Vagina (tissue), 2 donors: ENCODE measurements at regions not wholly inside any gene's neighbourhood (a gene's known extent, or its start where the extent isn't known, plus 50 kb on each side); places are given as distances from the start of the nearest gene placed in this dataset.

Source experiments
- DNase-seq, 2 donors: peaks; one replicate each; pipeline ENCODE4 v3.0.0-alpha.2; 2017; ENCODE audit errors: extremely low spot score in 2 of 2
- H3K27ac ChIP-seq: fragments of 200-600 bp; sonication (generic); one replicate; pipeline ENCODE4 v1.5.1; 2019
- H3K27me3 ChIP-seq: fragments of 200-600 bp; sonication (generic); one replicate; pipeline ENCODE4 v1.5.1; 2019
- H3K36me3 ChIP-seq, 2 donors: fragments of 200-600 bp; sonication (generic); one replicate each; pipeline ENCODE4 v1.5.1; 2017 to 2019
- H3K4me1 ChIP-seq: fragments of 200-600 bp; sonication (generic); one replicate; pipeline ENCODE4 v1.5.1; 2019
- H3K4me3 ChIP-seq, 2 donors: fragments of 200-600 bp; sonication (generic); 1 replicate in 1 of 2; 2 replicates in 1 of 2; pipeline ENCODE4 v1.5.1; 2016 to 2019
- H3K9me3 ChIP-seq: fragments of 200-600 bp; sonication (generic); one replicate; pipeline ENCODE4 v1.5.1; 2019
- POLR2A ChIP-seq, 2 donors: fragments of 450-650 bp; IDR thresholded peaks; one replicate each; pipeline ENCODE4 v1.6.1; 2017; ENCODE audit warnings: antibody characterized with exemption in 2 of 2, mild to moderate bottlenecking in 2 of 2, moderate library complexity in 2 of 2
- POLR2AphosphoS5 ChIP-seq, 2 donors: sonication (generic); formaldehyde crosslinking; IDR thresholded peaks; one replicate each; pipeline ENCODE4 v1.9.0; 2017; ENCODE audit warnings: antibody characterized with exemption in 2 of 2, mild to moderate bottlenecking in 2 of 2, low read depth in 1 of 2; ENCODE audit not compliant: insufficient read depth in 1 of 2
- intact Hi-C: fragments of 100-400 bp; cut with DNase I; formaldehyde crosslinking; loops from one replicate; pipeline ENCODE4 v1.15.1; 2023
- TF ChIP-seq, protein P1 (sequence below), 3 experiments: fragments of 450-650 bp in 2 of 3; fragments of 200-600 bp in 1 of 3; sonication (generic) in 1 of 3; IDR thresholded peaks; one replicate each; pipeline ENCODE4 v1.5.1; 2017 to 2019; ENCODE audit warnings: antibody characterized with exemption in 3 of 3, mild to moderate bottlenecking in 2 of 3, moderate library complexity in 2 of 3

DNA sequence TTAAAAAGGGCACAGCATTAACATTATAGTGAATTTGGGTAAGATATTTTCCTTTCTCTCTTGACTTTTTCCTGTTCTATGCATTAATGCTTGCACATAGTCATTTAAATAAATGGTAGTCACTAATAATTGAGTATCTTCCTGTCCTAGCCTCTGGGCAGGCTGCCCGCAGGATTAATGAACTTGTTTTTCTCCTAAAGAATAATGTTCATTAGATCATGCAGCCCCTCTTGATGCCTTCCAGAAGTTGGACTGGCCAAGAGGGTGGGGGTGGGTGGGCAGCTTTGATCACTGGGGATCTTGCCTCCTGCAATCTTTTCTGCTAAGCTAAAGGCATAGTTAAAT, 514.5 kb upstream of the CDH2 start:
- Histone ChIP-seq H3K27ac (no peak overlapping the region), H3K36me3 (no peaks in the 10 kb centered on the region), H3K27me3 (no peaks in the 10 kb centered on the region), H3K4me1 (no peaks in the 10 kb centered on the region), H3K4me3 (no peak overlapping the region), H3K9me3 (no peaks in the 10 kb centered on the region)
- DNase-seq = no peak
- TF ChIP-seq POLR2AphosphoS5 (IDR thresholded peaks at IDR 0.05; ENCODE audit: insufficient read depth in 1 of 2, low read depth in 1 of 2) (no peak), POLR2A (IDR thresholded peaks at IDR 0.05) (no peak)
- TF ChIP-seq, protein P1, sequence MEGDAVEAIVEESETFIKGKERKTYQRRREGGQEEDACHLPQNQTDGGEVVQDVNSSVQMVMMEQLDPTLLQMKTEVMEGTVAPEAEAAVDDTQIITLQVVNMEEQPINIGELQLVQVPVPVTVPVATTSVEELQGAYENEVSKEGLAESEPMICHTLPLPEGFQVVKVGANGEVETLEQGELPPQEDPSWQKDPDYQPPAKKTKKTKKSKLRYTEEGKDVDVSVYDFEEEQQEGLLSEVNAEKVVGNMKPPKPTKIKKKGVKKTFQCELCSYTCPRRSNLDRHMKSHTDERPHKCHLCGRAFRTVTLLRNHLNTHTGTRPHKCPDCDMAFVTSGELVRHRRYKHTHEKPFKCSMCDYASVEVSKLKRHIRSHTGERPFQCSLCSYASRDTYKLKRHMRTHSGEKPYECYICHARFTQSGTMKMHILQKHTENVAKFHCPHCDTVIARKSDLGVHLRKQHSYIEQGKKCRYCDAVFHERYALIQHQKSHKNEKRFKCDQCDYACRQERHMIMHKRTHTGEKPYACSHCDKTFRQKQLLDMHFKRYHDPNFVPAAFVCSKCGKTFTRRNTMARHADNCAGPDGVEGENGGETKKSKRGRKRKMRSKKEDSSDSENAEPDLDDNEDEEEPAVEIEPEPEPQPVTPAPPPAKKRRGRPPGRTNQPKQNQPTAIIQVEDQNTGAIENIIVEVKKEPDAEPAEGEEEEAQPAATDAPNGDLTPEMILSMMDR (IDR thresholded peaks at IDR 0.05) = no peak
- intact Hi-C loops = no loop called here

DNA sequence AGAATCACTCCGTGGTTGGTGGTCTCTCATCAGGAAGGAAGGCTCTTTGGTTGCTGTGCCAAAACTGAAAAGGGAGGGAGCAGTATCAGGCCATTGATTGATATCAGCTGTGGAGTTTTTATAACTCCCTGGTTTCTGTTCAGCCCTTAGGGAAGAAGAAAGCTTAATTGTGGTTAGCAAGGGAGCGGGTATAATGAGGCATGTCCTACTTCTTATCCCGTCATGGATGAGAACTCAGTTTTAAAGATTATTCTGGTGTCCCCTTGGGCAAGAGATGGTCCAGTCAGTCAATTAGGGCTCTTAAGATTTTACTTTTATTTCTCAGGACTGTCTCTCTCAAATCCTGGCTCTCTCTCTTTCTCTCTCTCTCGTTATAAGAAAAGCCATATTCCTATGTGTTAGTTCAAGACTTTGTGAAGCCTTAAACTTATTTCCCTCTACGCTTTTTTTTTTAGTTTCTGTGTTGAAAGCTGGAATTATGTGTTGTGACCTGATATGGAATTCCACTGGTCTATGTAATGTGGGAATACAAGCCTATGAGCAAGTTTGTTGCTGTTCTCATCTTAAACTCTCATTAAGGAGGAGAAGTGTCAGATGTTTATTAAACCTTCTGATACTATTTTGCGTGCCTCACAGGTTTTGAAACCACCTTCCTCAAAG, 514.0 kb upstream of the CDH2 start:
- intact Hi-C loops = no loop called here
- H3K9me3 ChIP-seq = no peaks in the 10 kb centered on the region
- H3K36me3 ChIP-seq = no peaks in the 10 kb centered on the region
- no peaks in the 10 kb centered on the region for H3K27me3 ChIP-seq
- no peaks in the 10 kb centered on the region for H3K4me1 ChIP-seq
- TF ChIP-seq, protein P1 (IDR thresholded peaks at IDR 0.05) = no peak
- TF ChIP-seq POLR2AphosphoS5 (IDR thresholded peaks at IDR 0.05; ENCODE audit: insufficient read depth in 1 of 2, low read depth in 1 of 2) (no peak), POLR2A (IDR thresholded peaks at IDR 0.05) (no peak)
- DNase-seq = no peak
- H3K27ac ChIP-seq = no peak overlapping the region
- H3K4me3 ChIP-seq = no peak overlapping the region

DNA sequence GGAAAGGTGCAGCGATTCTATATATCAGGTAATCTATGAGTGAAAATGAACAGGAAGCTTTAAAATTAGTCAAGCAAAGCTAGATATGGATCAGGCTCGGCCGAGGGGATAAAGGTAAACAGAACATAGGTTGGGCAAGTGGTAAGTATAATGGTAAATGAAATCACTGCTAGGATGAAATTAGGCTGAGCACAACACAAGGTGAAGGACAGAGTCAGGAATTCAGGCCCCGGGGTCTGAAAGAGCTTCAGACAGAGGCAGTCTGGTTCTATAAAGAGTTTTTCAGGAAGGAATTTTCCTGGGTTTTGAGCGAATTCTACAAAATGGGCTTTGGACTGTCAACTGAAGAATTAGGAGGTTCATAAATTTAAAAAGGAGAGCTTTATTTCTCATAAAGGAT, 513.2 kb upstream of the CDH2 start:
- Histone ChIP-seq H3K4me3 (no peak overlapping the region), H3K4me1 (no peaks in the 10 kb centered on the region), H3K27ac (no peak overlapping the region), H3K9me3 (no peaks in the 10 kb centered on the region), H3K36me3 (no peaks in the 10 kb centered on the region), H3K27me3 (no peaks in the 10 kb centered on the region)
- no peak for DNase-seq
- intact Hi-C loops = no loop called here
- no peak for TF ChIP-seq POLR2A (IDR thresholded peaks at IDR 0.05)
- no peak for TF ChIP-seq POLR2AphosphoS5 (IDR thresholded peaks at IDR 0.05; ENCODE audit: insufficient read depth in 1 of 2, low read depth in 1 of 2)
- TF ChIP-seq, protein P1 (IDR thresholded peaks at IDR 0.05) = no peak

DNA sequence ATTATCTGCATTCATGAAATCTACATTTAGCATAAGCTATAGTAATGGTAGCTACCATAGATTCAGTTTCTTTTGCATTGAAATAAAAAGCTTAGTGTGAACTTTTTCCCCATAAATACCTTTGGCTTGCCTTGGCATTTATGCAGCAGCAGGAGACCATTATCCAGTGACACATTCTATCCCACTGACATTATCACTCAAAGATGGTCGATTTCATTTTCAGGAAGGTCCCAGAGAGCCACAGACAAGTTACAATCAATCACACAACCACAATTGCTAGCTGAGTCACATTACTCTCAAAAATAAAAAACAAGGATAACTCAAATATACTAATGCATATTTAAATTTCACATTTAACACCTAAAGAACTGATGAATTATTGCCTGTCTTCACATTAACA, 512.7 kb upstream of the CDH2 start:
- H3K36me3 ChIP-seq = no peaks in the 10 kb centered on the region
- H3K27me3 ChIP-seq = no peaks in the 10 kb centered on the region
- H3K4me1 ChIP-seq = no peaks in the 10 kb centered on the region
- H3K4me3 ChIP-seq = no peak overlapping the region
- no peak for DNase-seq
- intact Hi-C loops = no loop called here
- TF ChIP-seq POLR2A (IDR thresholded peaks at IDR 0.05) = no peak
- TF ChIP-seq, protein P1 (IDR thresholded peaks at IDR 0.05) = no peak
- no peak overlapping the region for H3K27ac ChIP-seq
- no peaks in the 10 kb centered on the region for H3K9me3 ChIP-seq

DNA sequence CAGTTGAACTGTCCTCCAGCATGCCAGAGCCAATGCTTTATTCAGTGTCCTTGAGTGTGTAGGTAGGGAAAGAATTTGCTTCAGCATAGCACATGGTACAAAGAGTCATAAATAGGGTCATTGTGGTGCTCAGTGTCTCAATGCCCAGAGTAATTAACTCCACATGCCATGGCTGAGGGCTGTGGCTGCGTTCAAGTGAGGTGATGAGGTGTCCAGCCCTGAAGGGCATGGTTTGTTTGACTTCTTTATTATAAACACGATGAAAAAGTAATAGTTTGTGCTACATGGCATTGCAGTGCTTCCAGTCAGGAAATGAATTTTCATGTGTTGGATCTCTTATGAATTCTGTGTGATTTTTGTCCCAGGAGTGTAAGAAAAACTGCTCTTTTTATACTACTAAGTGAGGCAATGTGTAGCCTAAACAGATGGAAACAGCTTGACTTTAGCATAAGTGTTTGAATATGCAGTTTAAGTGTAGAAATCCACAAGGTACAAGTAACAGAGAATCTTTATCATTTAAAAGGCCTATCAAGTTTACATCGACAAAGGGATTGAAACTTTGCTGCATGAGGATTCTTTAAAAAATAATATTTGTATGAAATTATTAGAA, 507.9 kb upstream of the CDH2 start:
- no peaks in the 10 kb centered on the region for H3K27me3 ChIP-seq
- H3K4me1 ChIP-seq = no peaks in the 10 kb centered on the region
- intact Hi-C loops = no loop called here
- H3K4me3 ChIP-seq = no peak overlapping the region
- TF ChIP-seq, protein P1 (IDR thresholded peaks at IDR 0.05) = no peak
- TF ChIP-seq POLR2AphosphoS5 (IDR thresholded peaks at IDR 0.05; ENCODE audit: insufficient read depth in 1 of 2, low read depth in 1 of 2) = no peak
- no peak for TF ChIP-seq POLR2A (IDR thresholded peaks at IDR 0.05)
- no peak overlapping the region for H3K27ac ChIP-seq
- H3K9me3 ChIP-seq = no peaks in the 10 kb centered on the region
- H3K36me3 ChIP-seq = no peaks in the 10 kb centered on the region
- no peak for DNase-seq
